ENCODE measurements at regions not wholly inside any gene's neighbourhood (a gene's known extent, or its start where the extent isn't known, plus 50 kb on each side); places are given as distances from the start of the nearest gene placed in this dataset.

GRCh38 chr18:61679836-61680235 lies 213.0 kb downstream of the RNF152 start:
- FAIRE-seq (no peak), DNase-seq (ENCODE audit: insufficient read length, low spot score) (no peak)

GRCh38 chr18:61677435-61677970 lies 215.3 kb downstream of the RNF152 start:
- no peak for FAIRE-seq
- no peak for DNase-seq (ENCODE audit: insufficient read length, low spot score)

DNA sequence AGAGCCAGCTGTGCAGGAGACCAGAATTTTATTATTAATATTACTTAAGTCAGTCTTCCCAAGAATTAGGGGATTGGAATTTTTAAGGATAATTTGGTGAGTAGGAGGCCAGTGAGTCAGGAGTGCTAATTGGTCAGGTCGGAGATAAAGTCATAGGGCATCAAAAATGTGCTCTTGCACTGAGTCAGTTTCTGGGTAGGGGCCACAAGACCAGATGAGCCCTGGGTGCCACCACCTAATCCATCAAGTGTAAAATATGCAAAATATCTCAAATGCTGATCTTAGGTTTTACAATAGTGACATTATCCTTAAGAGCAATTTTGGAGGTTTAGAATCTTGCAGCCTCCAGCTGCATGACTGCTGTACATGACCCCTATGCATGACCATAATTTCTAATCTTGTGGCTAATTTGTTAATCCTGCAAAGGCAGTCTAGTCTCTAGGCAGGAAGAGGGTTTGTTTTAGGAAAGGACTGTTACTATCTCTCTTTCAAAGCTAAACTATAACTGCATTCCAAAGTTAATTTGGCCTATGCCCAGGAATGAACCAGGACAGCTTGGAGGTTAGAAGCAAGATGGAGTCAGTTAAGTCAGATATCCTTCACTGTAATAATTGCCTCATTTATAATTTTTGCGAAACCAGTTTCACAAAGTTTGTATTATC lies 215.9 kb downstream of the RNF152 start:
- no peak for DNase-seq (ENCODE audit: insufficient read length, low spot score)
- FAIRE-seq, result no peak

DNA sequence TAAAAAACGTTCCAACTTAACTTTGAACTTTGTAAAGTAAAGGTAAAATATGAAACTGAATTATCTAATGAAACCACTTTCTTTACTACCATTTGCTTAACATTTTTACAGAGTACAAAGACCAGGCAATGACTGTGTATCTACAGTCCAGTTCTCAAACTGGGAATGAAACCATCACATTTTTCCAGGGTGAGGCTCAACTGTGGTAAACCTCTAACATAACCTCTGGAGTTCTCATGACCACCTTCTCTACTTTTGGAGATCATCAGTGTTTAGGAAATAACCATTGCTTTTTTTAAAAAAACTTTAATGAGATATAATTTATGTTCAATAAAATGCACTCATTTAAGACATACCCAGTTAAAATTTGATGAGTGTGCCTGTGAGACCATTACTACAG lies 223.5 kb downstream of the RNF152 start:
- DNase-seq (ENCODE audit: insufficient read length, low spot score) (no peak), FAIRE-seq (no peak)

- FAIRE-seq (no peak), DNase-seq (ENCODE audit: insufficient read length, low spot score) (no peak)
Measured at GRCh38 chr18:61666876-61667590, 225.8 kb downstream of the RNF152 start.

DNA sequence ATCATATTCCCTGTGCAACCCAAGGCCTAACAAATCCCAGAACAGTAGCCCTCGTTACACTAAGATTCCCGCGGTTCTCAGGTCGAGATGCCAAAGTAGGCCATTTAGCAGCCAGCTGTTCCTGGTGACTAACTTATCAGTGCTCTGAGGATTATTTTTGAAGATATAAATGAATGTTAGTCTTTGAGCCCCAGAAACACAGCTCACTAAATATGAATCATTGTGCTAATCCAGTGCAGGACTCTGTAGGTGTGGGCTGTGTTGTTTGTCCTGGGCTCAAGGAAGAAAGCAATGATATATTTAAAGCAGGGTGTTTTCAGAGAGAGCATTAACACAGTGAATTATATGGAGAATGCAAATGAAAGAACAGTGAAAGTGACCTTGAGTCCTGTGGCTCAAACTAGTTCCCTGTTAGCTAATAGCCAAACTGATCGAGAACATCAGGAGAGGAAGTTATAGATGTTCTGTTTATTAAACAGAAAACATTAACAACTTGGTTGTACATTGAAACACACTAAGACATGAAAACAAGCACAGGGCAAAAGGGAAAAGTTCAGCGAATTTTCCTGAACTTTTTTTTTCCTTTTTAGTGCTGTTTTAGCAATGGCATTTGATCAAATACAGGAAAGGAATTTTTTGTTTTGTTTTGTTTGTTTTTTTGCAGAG lies 228.3 kb downstream of the RNF152 start:
- FAIRE-seq, result no peak
- DNase-seq (ENCODE audit: insufficient read length, low spot score), result no peak

DNA sequence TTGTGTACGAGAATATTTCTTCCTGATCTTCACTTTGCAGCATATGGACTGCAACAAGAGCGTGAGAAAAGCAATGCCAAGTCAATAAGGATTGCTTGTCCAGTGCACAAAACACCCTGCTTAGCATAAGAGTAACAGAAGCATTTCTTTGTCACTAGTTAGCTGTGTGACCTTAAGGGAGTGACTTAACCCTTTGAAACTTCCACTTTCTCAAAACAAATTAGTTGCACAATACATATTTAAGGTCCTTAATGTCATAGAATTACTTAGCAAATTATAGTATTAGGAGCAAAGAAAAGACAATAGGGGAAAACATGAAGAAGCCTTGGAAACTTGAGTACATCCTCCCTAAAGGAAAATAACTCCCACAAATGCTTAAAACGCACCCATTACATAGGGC lies 230.1 kb downstream of the RNF152 start:
- DNase-seq (ENCODE audit: insufficient read length, low spot score), result no peak
- no peak for FAIRE-seq

GRCh38 chr18:61658431-61658830 lies 234.4 kb downstream of the RNF152 start:
- no peak for FAIRE-seq
- DNase-seq (ENCODE audit: insufficient read length, low spot score), result no peak

DNA sequence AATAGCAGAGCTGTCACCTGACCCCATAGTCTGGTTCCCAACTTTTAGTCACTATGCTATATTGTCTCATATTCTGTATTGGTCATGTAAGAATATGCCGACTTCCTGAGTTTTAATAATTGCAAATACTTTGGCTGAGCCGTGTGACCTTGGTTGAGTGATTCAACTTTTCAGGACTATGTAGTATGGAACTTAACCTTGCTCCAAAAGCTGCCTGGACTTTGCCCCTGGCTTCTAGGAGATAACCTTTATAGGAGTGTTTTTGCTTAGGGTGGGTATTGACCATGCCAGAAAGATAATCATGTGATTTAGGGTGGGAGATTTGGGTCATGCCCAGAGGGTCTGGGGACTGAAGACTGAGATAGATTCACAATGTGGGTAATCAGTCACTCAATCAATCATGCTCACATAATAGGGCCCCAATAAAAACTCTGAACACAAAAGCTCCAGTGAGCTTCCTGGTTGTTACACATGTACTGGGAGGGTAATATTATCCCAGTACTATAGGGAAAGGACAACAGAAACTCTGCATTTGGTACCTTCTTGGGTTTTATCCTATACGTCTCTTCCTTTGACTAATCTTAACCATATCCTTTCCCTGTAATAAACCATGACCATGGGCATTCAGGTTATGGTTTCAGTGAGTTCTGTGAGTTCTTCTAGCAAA lies 235.6 kb downstream of the RNF152 start:
- FAIRE-seq (no peak), DNase-seq (ENCODE audit: insufficient read length, low spot score) (no peak)

- DNase-seq (ENCODE audit: insufficient read length, low spot score) (no peak), FAIRE-seq (no peak)
Measured at GRCh38 chr18:61655630-61656029, 237.2 kb downstream of the RNF152 start.

DNA sequence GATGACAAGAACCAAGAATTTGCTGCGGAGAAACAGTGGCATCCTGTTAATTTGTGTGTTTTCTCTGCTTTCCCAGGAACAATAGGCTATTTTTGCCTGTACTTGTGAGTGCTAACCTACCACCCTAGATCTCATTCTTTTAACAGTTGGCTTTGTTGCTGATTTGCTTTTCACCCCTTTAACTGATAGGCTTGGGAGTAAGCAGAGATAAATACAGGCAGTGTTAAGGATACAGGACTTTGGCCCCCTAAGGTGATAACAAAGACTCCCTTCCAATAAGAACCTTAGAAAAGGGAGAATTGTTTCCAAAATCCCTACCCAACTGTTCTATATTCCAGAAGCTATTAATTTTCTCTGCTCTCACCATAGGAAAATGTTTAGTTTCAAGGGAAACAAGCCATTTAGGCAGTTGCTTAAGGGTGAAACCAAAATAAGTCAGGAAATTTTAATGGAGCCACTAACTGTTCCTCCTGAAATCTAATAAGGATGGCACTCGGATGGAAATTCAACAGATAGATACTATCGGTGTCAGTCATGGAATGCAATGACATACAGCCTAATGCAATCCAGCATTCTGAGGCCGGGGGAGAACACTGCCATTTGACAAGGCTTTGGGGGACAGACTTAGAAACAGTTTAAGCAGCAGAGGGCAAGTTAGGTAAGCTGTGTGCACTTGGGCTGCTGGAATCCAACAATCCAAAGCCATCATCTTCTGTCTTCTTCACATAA lies 238.8 kb downstream of the RNF152 start:
- DNase-seq (ENCODE audit: insufficient read length, low spot score) (no peak), FAIRE-seq (no peak)

GRCh38 chr18:61651880-61652268 lies 240.9 kb downstream of the RNF152 start:
- no peak for DNase-seq (ENCODE audit: insufficient read length, low spot score)
- no peak for FAIRE-seq

GRCh38 chr18:61651145-61651879 lies 241.5 kb downstream of the RNF152 start:
- no peak for DNase-seq (ENCODE audit: insufficient read length, low spot score)
- no peak for FAIRE-seq

DNA sequence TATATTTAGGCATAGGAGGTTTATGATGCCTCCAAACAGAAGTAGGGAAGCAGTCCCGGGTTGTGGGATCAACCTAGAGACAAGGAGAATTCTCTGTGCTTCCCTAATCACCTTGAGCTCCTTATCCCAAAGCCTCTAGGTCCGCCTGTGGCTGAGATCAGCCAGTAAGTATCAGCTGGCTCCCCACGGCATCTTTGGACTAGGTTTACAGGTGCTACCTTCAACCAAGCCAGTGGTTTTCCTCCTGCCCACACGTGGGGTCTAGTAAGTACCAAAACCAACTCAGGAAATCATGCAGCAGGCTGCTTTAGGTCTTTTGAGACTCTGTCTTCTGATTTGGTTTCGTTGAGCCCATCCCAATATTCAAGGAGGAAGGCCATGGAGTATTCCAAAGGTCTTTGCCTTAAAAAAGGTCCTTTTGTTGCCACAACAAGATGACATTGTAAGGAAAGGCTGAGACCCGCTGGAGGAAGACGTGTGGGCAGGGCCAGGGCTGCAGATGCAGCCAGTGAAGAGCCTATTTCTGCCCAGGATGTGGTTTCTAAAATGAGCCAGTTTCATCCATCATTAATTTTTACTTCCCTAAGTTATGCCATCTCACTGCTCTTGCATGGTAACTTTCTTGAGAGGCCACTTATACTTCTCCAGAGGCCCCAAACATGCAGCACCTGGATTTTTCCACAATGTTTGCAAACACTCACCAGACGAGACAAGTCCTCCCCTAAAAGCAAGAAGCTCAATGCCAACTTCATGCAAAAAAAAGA lies 248.7 kb downstream of the RNF152 start:
- FAIRE-seq, result no peak
- no peak for DNase-seq (ENCODE audit: insufficient read length, low spot score)

DNA sequence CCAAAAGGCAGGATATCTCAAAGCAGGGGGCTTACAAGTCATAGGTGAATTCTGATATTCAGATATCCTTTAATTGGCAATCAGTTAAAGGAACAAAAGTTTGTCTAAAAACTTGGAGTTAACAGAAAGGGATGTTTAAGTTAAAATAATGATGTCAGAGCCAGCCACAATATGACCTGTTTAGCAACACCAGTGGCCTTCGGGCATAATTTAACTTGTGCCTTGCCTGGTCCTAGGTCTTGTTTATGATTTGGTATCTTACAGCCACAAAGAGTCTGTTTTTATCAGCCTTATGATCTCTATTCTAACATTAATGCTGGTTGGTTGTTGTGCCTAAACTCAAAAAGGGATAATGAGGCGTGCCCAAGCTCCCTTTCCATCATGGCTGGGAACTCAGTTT lies 252.9 kb downstream of the RNF152 start:
- no peak for FAIRE-seq
- DNase-seq (ENCODE audit: insufficient read length, low spot score), result no peak

GRCh38 chr18:61637905-61638595 lies 254.8 kb downstream of the RNF152 start:
- DNase-seq (ENCODE audit: insufficient read length, low spot score) (no peak), FAIRE-seq (no peak)

- FAIRE-seq (no peak), DNase-seq (ENCODE audit: insufficient read length, low spot score) (no peak)
Measured at GRCh38 chr18:61637319-61637718, 255.5 kb downstream of the RNF152 start.

- FAIRE-seq (no peak), DNase-seq (ENCODE audit: insufficient read length, low spot score) (peak; percentile 22)
Measured at GRCh38 chr18:61635901-61636528, 256.8 kb downstream of the RNF152 start.

Data from HTR-8/SVneo (cell line).